Mucosa of descending colon (tissue), 3 donors: ENCODE measurements at regions not wholly inside any gene's neighbourhood (a gene's known extent, or its start where the extent isn't known, plus 50 kb on each side); places are given as distances from the start of the nearest gene placed in this dataset.

Experiments
- ATAC-seq: fragments of 200-7000 bp; cut with Tn5 transposase; one replicate; pipeline ENCODE4 v1.9.1; 2020; ENCODE audit warnings: mild to moderate bottlenecking, moderate library complexity
- DNase-seq, 3 donors: peaks; one replicate each; pipeline ENCODE4 v3.0.0-alpha.2; 2020
- H3K36me3 ChIP-seq: fragments of 200-600 bp; one replicate; pipeline ENCODE4 v1.8.0; 2021; ENCODE audit warnings: low read depth, mild to moderate bottlenecking
- H3K4me1 ChIP-seq: fragments of 200-600 bp; one replicate; pipeline ENCODE4 v1.8.0; 2021; ENCODE audit warnings: low read depth, mild to moderate bottlenecking
- H3K4me3 ChIP-seq: fragments of 200-600 bp; one replicate; pipeline ENCODE4 v1.8.0; 2021; ENCODE audit warnings: mild to moderate bottlenecking
- H3K9me3 ChIP-seq: fragments of 200-600 bp; one replicate; pipeline ENCODE4 v1.8.0; 2021; ENCODE audit warnings: mild to moderate bottlenecking
- CTCF ChIP-seq: fragments of 200-600 bp; IDR thresholded peaks from one replicate; pipeline ENCODE4 v1.8.0; 2022; ENCODE audit warnings: antibody characterized with exemption, mild to moderate bottlenecking
- intact Hi-C, 2 donors: fragments of 100-400 bp; cut with DNase I in 1 of 2; cut with micrococcal nuclease in 1 of 2; formaldehyde crosslinking; loops; one replicate each; pipeline versions ENCODE4 v1.11.0 to v1.11.1; 2022; cut with DNase I, micrococcal nuclease
- donor health status: DM: no; HTN: no; CAD: no; lungs with moderate emphysema.
- donor health status: DM: no; HTN: no; CAD: no.
- donor health status: DM: no; HTN: yes; CAD: no.

GRCh38 chr1:76782809-76783208 lies 84.5 kb upstream of the ST6GALNAC5 start:
- Histone ChIP-seq H3K4me3 (no peak overlapping the region), H3K4me1 (no peaks in the 10 kb centered on the region), H3K9me3 (no peaks in the 10 kb centered on the region), H3K36me3 (no peaks in the 10 kb centered on the region)
- no peak for TF ChIP-seq CTCF
- no peak for DNase-seq
- intact Hi-C loops = no loop called here
- no peak for ATAC-seq

GRCh38 chr1:76784502-76784901 lies 82.8 kb upstream of the ST6GALNAC5 start:
- no peaks in the 10 kb centered on the region for H3K9me3 ChIP-seq
- intact Hi-C loops = no loop called here
- no peaks in the 10 kb centered on the region for H3K4me1 ChIP-seq
- ATAC-seq (no peak), DNase-seq (no peak)
- no peak for TF ChIP-seq CTCF
- H3K4me3 ChIP-seq = no peak overlapping the region
- H3K36me3 ChIP-seq = no peaks in the 10 kb centered on the region

GRCh38 chr1:76786222-76786621 lies 81.1 kb upstream of the ST6GALNAC5 start:
- Histone ChIP-seq H3K9me3 (no peaks in the 10 kb centered on the region), H3K4me1 (no peaks in the 10 kb centered on the region), H3K4me3 (no peak overlapping the region), H3K36me3 (no peaks in the 10 kb centered on the region)
- intact Hi-C loops = no loop called here
- DNase-seq (no peak), ATAC-seq (no peak)
- no peak for TF ChIP-seq CTCF

GRCh38 chr1:76793594-76793993 lies 73.7 kb upstream of the ST6GALNAC5 start:
- H3K4me3 ChIP-seq = no peak overlapping the region
- intact Hi-C loops = no loop called here
- no peak for DNase-seq
- no peaks in the 10 kb centered on the region for H3K36me3 ChIP-seq
- ATAC-seq = no peak
- no peak for TF ChIP-seq CTCF
- H3K4me1 ChIP-seq = no peaks in the 10 kb centered on the region
- no peaks in the 10 kb centered on the region for H3K9me3 ChIP-seq

- ATAC-seq (no peak), DNase-seq (no peak)
- Histone ChIP-seq H3K4me3 (no peak overlapping the region), H3K36me3 (no peaks in the 10 kb centered on the region), H3K4me1 (no peaks in the 10 kb centered on the region), H3K9me3 (no peaks in the 10 kb centered on the region)
- intact Hi-C loops = no loop called here
- no peak for TF ChIP-seq CTCF
Measured at GRCh38 chr1:76799700-76800099, 67.6 kb upstream of the ST6GALNAC5 start.

GRCh38 chr1:76802094-76802493 lies 65.2 kb upstream of the ST6GALNAC5 start:
- DNase-seq (no peak), ATAC-seq (no peak)
- H3K4me3 ChIP-seq = no peak overlapping the region
- no peaks in the 10 kb centered on the region for H3K9me3 ChIP-seq
- H3K36me3 ChIP-seq = no peaks in the 10 kb centered on the region
- intact Hi-C loops = no loop called here
- no peak for TF ChIP-seq CTCF
- H3K4me1 ChIP-seq = no peaks in the 10 kb centered on the region
